ENCODE measurements at regions not wholly inside any gene's neighbourhood (a gene's known extent, or its start where the extent isn't known, plus 50 kb on each side); places are given as distances from the start of the nearest gene placed in this dataset.

GRCh38 chr3:182592747-182593146, 200.6 kb upstream of the ATP11B start:
- no peak for DNase-seq (ENCODE audit: low spot score)

- DNase-seq (ENCODE audit: low spot score), result no peak
These were observed 196.5 kb upstream of the ATP11B start for GRCh38 chr3:182596676-182597410.

- DNase-seq (ENCODE audit: low spot score), result no peak
These were observed 195.7 kb upstream of the ATP11B start for GRCh38 chr3:182597621-182598041.

- no peak for DNase-seq (ENCODE audit: low spot score)
These were observed 191.7 kb upstream of the ATP11B start for GRCh38 chr3:182601597-182601996.

- DNase-seq (ENCODE audit: low spot score), result no peak
These were observed 189.8 kb upstream of the ATP11B start for GRCh38 chr3:182603501-182603900.

- no peak for DNase-seq (ENCODE audit: low spot score)
These were observed 187.3 kb upstream of the ATP11B start for GRCh38 chr3:182605882-182606611.

- DNase-seq (ENCODE audit: low spot score), result no peak
These were observed 186.3 kb upstream of the ATP11B start for GRCh38 chr3:182606905-182607504.

GRCh38 chr3:182608832-182609231, 184.5 kb upstream of the ATP11B start:
- no peak for DNase-seq (ENCODE audit: low spot score)

- no peak for DNase-seq (ENCODE audit: low spot score)
These were observed 183.6 kb upstream of the ATP11B start for GRCh38 chr3:182609575-182610156.

GRCh38 chr3:182612332-182612731, 181.0 kb upstream of the ATP11B start:
- DNase-seq (ENCODE audit: low spot score), result no peak

GRCh38 chr3:182617500-182617899, 175.8 kb upstream of the ATP11B start:
- no peak for DNase-seq (ENCODE audit: low spot score)

GRCh38 chr3:182618085-182618732, 175.1 kb upstream of the ATP11B start:
- DNase-seq (ENCODE audit: low spot score), result no peak

- DNase-seq (ENCODE audit: low spot score), result no peak
These were observed 174.2 kb upstream of the ATP11B start for GRCh38 chr3:182618981-182619591.

- no peak for DNase-seq (ENCODE audit: low spot score)
These were observed 172.4 kb upstream of the ATP11B start for GRCh38 chr3:182620723-182621434.

- DNase-seq (ENCODE audit: low spot score), result no peak
These were observed 171.7 kb upstream of the ATP11B start for GRCh38 chr3:182621435-182622240.

- no peak for DNase-seq (ENCODE audit: low spot score)
These were observed 171.1 kb upstream of the ATP11B start for GRCh38 chr3:182622241-182622545.

- no peak for DNase-seq (ENCODE audit: low spot score)
These were observed 166.5 kb upstream of the ATP11B start for GRCh38 chr3:182626484-182627467.

- no peak for DNase-seq (ENCODE audit: low spot score)
These were observed 164.8 kb upstream of the ATP11B start for GRCh38 chr3:182628531-182628930.

- no peak for DNase-seq (ENCODE audit: low spot score)
These were observed 163.8 kb upstream of the ATP11B start for GRCh38 chr3:182629521-182629920.

All from left forelimb (tissue), 1 donor.